A549 (cell line): ENCODE measurements at regions not wholly inside any gene's neighbourhood (a gene's known extent, or its start where the extent isn't known, plus 50 kb on each side); places are given as distances from the start of the nearest gene placed in this dataset.

Experiments
- ATAC-seq, 2 experiments: fragments of 200-7000 bp in 1 of 2; fragments of >200 bp in 1 of 2; cut with Nextera tagmentation in 1 of 2; cut with Tn5 transposase in 1 of 2; 3 replicates each; pipeline versions ENCODE4 v1.8.0 to v1.9.1; 2018 to 2020; ENCODE audit warnings: mild to moderate bottlenecking in 1 of 2, moderate library complexity in 1 of 2
- CTCF ChIA-PET: fragments of 300-600 bp; sonication (Branson Sonifier 250); formaldehyde crosslinking; extraction: SDS; loops from one replicate; lab custom pipeline; 2021; ENCODE audit warnings: antibody characterized with exemption, inconsistent platforms; lab: Yijun Ruan, JAX
- POLR2A ChIA-PET: fragments of 350-600 bp; formaldehyde crosslinking; extraction: SDS; loops from one replicate; lab custom pipeline; 2021; ENCODE audit warnings: antibody characterized with exemption, inconsistent platforms; lab: Yijun Ruan, JAX
- DNase-seq, 2 experiments: peaks; one replicate each; pipeline versions ENCODE4 v3.0.0 to v3.0.0-alpha.2; 2011 to 2016; ENCODE audit warnings: low read depth in 1 of 2, low spot score in 1 of 2
- FAIRE-seq: peaks from 2 replicates; lab custom pipeline; 2011; peaks lifted over from hg19 to GRCh38; lab: Jason Lieb, UNC
- H3K27ac ChIP-seq, 2 experiments: fragments of >200 bp; sonication (Bioruptor Twin); formaldehyde crosslinking; 3 replicates each; pipeline ENCODE4 v1.5.1; 2016 to 2017
- H3K4me1 ChIP-seq: fragments of >200 bp; sonication (Bioruptor Twin); formaldehyde crosslinking; 3 replicates; pipeline ENCODE4 v1.6.1; 2016
- H3K4me2 ChIP-seq: fragments of >200 bp; sonication (Bioruptor Twin); formaldehyde crosslinking; 3 replicates; pipeline ENCODE4 v1.6.1; 2016
- H3K4me3 ChIP-seq: fragments of >200 bp; sonication (Bioruptor Twin); formaldehyde crosslinking; 3 replicates; pipeline ENCODE4 v1.5.1; 2016
- H3K9me3 ChIP-seq: fragments of >200 bp; sonication (Bioruptor Twin); formaldehyde crosslinking; 3 replicates; pipeline ENCODE4 v1.6.1; 2016
- CEBPB ChIP-seq, 2 experiments: fragments of >200 bp in 1 of 2; sonication (Bioruptor Twin) in 1 of 2; formaldehyde crosslinking in 1 of 2; IDR thresholded peaks; 2 replicates each; pipeline ENCODE4 v1.6.1; 2012 to 2016
- ELK1 ChIP-seq: fragments of 150-350 bp; IDR thresholded peaks from 2 replicates; pipeline ENCODE4 v1.6.1; 2014; ENCODE audit warnings: low read depth, mild to moderate bottlenecking, low read length
- FOSB ChIP-seq: fragments of 250-450 bp; sonication (Bioruptor Pico); IDR thresholded peaks from 2 replicates; pipeline ENCODE4 v1.5.0; 2020; ENCODE audit warnings: mild to moderate bottlenecking, moderate library complexity
- KDM1A ChIP-seq: fragments of 200-600 bp; sonication (generic); IDR thresholded peaks from 2 replicates; pipeline ENCODE4 v1.6.1; 2016; ENCODE audit warnings: low read depth, mild to moderate bottlenecking
- MYC ChIP-seq: IDR thresholded peaks from 2 replicates; pipeline ENCODE4 v1.6.1; 2012; ENCODE audit warnings: mild to moderate bottlenecking, inconsistent platforms, low read length, improper control_type of control experiment, borderline replicate concordance
- NPAS2 ChIP-seq: fragments of 250-450 bp; sonication (Bioruptor Pico); IDR thresholded peaks from 2 replicates; pipeline ENCODE4 v1.8.0; 2022; ENCODE audit warnings: mild to moderate bottlenecking, moderate library complexity, borderline replicate concordance
- PBX3 ChIP-seq: IDR thresholded peaks from 2 replicates; pipeline ENCODE4 v1.6.1; 2012
- RARB ChIP-seq: fragments of 250-450 bp; sonication (Bioruptor Pico); IDR thresholded peaks from 2 replicates; pipeline ENCODE4 v1.8.0; 2021; ENCODE audit warnings: mild to moderate bottlenecking, moderate library complexity
- RFX5 ChIP-seq: fragments of 450-650 bp; IDR thresholded peaks from 2 replicates; pipeline ENCODE4 v1.7.1; 2014; ENCODE audit warnings: antibody characterized with exemption, mild to moderate bottlenecking, moderate library complexity
- RNF2 ChIP-seq: fragments of 200-600 bp; sonication (generic); IDR thresholded peaks from 2 replicates; pipeline ENCODE4 v1.6.1; 2016; ENCODE audit warnings: low read depth, mild to moderate bottlenecking, antibody characterized with exemption, moderate library complexity, borderline replicate concordance
- ZC3H11A ChIP-seq: fragments of 450-650 bp; IDR thresholded peaks from 2 replicates; pipeline ENCODE4 v1.6.1; 2014; ENCODE audit warnings: antibody characterized with exemption, mild to moderate bottlenecking
- WGBS: methylation state at CpG from one replicate; pipeline ENCODE4 v1.1.6; 2017; ENCODE audit errors: missing lambda C conversion rate; 5-methylcytosine and 5-hydroxymethylcytosine counted together
- TF ChIP-seq, protein P1 (sequence below): fragments of >200 bp; sonication (Bioruptor Twin); formaldehyde crosslinking; IDR thresholded peaks from 3 replicates; pipeline ENCODE4 v1.6.1; 2016

GRCh38 chr14:61146899-61147298 is 134.2 kb downstream of the TMEM30B start:
- 95% methylated on average over 1 of the region's 1 CpG for WGBS
- H3K4me2 ChIP-seq = no peak overlapping the region
- no peak overlapping the region for H3K27ac ChIP-seq
- DNase-seq (no peak), ATAC-seq (no peak), FAIRE-seq (no peak)
- POLR2A ChIA-PET = no interaction called here
- H3K4me1 ChIP-seq = no peaks in the 10 kb centered on the region
- peaks cover 23% of the 10 kb centered on the region for H3K9me3 ChIP-seq
- CTCF ChIA-PET = no interaction called here
- no peak overlapping the region for H3K4me3 ChIP-seq
- TF ChIP-seq FOSB (CRISPR knock-in tag) (no peak), RARB (CRISPR knock-in tag) (no peak), RNF2 (no peak)
- TF ChIP-seq, protein P1, sequence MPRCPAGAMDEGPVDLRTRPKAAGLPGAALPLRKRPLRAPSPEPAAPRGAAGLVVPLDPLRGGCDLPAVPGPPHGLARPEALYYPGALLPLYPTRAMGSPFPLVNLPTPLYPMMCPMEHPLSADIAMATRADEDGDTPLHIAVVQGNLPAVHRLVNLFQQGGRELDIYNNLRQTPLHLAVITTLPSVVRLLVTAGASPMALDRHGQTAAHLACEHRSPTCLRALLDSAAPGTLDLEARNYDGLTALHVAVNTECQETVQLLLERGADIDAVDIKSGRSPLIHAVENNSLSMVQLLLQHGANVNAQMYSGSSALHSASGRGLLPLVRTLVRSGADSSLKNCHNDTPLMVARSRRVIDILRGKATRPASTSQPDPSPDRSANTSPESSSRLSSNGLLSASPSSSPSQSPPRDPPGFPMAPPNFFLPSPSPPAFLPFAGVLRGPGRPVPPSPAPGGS = no peak

DNA sequence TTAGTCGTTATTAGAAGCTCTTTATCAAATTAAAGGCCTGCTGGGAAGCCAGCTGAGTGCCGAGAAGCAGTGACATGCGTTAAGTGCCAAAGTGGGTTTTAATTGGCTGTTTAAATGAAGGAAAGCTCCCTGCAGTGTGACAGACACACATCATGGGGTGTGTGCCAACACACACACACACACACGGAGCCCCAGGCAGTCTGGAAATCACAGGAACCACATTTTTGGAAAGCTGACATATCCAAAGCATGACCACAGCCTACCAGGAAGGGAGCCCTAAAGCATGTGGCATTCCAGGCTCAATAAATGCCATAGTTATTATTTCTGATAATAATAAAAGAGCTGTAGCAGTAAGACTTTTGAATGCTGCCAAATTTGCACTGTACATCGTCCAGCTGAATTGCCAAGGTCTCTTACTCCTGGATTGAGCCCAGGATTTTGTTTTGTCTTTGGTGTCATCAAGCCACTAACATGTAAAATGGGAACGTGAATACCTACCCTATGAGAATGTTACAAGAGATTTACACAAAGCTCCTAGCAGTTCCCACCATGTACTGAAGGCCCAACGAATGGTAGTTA is 135.1 kb downstream of the TMEM30B start:
- no peak for ATAC-seq
- Histone ChIP-seq H3K4me1 (no peaks in the 10 kb centered on the region), H3K27ac (no peak overlapping the region), H3K4me2 (no peak overlapping the region), H3K4me3 (no peak overlapping the region), H3K9me3 (peaks cover 23% of the 10 kb centered on the region)
- DNase-seq = no peak
- CTCF ChIA-PET = interaction anchor here (1.3 kb wide), 1 partner anchor 10 kb away, joined by 3 read pairs; no protein-coding TSS in a partner anchor
- no peak for FAIRE-seq
- 76% methylated on average over 7 of the region's 7 CpGs for WGBS
- TF ChIP-seq ELK1 = no peak
- no peak for TF ChIP-seq FOSB (CRISPR knock-in tag)
- TF ChIP-seq PBX3 = no peak
- TF ChIP-seq RFX5 = no peak
- no peak for TF ChIP-seq NPAS2 (CRISPR knock-in tag)
- no peak for TF ChIP-seq MYC
- no peak for TF ChIP-seq CEBPB (IDR thresholded peaks at IDR 0.05)
- TF ChIP-seq ZC3H11A = no peak
- POLR2A ChIA-PET = no interaction called here

GRCh38 chr14:61145034-61145902 is 135.9 kb downstream of the TMEM30B start:
- 60% methylated on average over 8 of the region's 8 CpGs for WGBS
- ATAC-seq (no peak), FAIRE-seq (no peak), DNase-seq (no peak)
- no peak overlapping the region for H3K4me3 ChIP-seq
- POLR2A ChIA-PET = no interaction called here
- no peak overlapping the region for H3K4me2 ChIP-seq
- H3K9me3 ChIP-seq = peaks cover 23% of the 10 kb centered on the region
- CTCF ChIA-PET = interaction anchor here (0.7 to 1.3 kb wide), 3 partner anchors 11 to 107 kb away, joined by 3 to 4 read pairs (median 3); no protein-coding TSS in a partner anchor
- TF ChIP-seq KDM1A = no peak
- no peak overlapping the region for H3K27ac ChIP-seq
- no peaks in the 10 kb centered on the region for H3K4me1 ChIP-seq
